H9 (cell line): ENCODE measurements at regions not wholly inside any gene's neighbourhood (a gene's known extent, or its start where the extent isn't known, plus 50 kb on each side); places are given as distances from the start of the nearest gene placed in this dataset.

Experiments
- DNase-seq: peaks from one replicate; pipeline ENCODE4 v3.0.0-alpha.2; 2017
- H2AFZ ChIP-seq: one replicate; pipeline ENCODE4 v1.6.1; 2013; ENCODE audit warnings: mild to moderate bottlenecking, low read length, control low read depth, moderate library complexity
- H2AK5ac ChIP-seq: 2 replicates; pipeline ENCODE4 v1.6.1; 2013; ENCODE audit warnings: low read length, control low read depth, mixed read lengths; ENCODE audit not compliant: insufficient read length
- H2BK120ac ChIP-seq: one replicate; pipeline ENCODE4 v1.6.1; 2013; ENCODE audit warnings: low read depth, mild to moderate bottlenecking, low read length, control low read depth, inconsistent platforms; ENCODE audit not compliant: poor library complexity, severe bottlenecking
- H2BK12ac ChIP-seq: 2 replicates; pipeline ENCODE4 v1.6.1; 2013; ENCODE audit warnings: low read length, control low read depth, mixed read lengths, low read depth; ENCODE audit not compliant: insufficient read length
- H2BK15ac ChIP-seq: 2 replicates; pipeline ENCODE4 v1.6.1; 2013; ENCODE audit warnings: low read depth, low read length, control low read depth
- H2BK20ac ChIP-seq: one replicate; pipeline ENCODE4 v1.6.1; 2013; ENCODE audit warnings: low read depth, mild to moderate bottlenecking, low read length, control low read depth, inconsistent platforms; ENCODE audit not compliant: poor library complexity, severe bottlenecking
- H2BK5ac ChIP-seq: 2 replicates; pipeline ENCODE4 v1.6.1; 2013; ENCODE audit warnings: low read length, control low read depth, mixed read lengths; ENCODE audit not compliant: insufficient read length
- H3K14ac ChIP-seq: 2 replicates; pipeline ENCODE4 v1.6.1; 2013; ENCODE audit warnings: low read length, control low read depth; ENCODE audit not compliant: insufficient read depth
- H3K18ac ChIP-seq: 2 replicates; pipeline ENCODE4 v1.6.1; 2013; ENCODE audit warnings: low read depth, mild to moderate bottlenecking, mixed read lengths, low read length, control low read depth; ENCODE audit not compliant: insufficient read length
- H3K23ac ChIP-seq: 2 replicates; pipeline ENCODE4 v1.6.1; 2013; ENCODE audit warnings: low read length, control low read depth, mixed read lengths, low read depth; ENCODE audit not compliant: insufficient read length
- H3K23me2 ChIP-seq: 2 replicates; pipeline ENCODE4 v1.6.1; 2013; ENCODE audit warnings: low read depth, mild to moderate bottlenecking, mixed read lengths, low read length, control low read depth; ENCODE audit not compliant: insufficient read length, poor library complexity, severe bottlenecking
- H3K27ac ChIP-seq: 2 replicates; pipeline ENCODE4 v1.5.1; 2013; ENCODE audit warnings: low read length, control low read depth, mixed read lengths, low read depth; ENCODE audit not compliant: insufficient read length
- H3K27me3 ChIP-seq: 2 replicates; pipeline ENCODE4 v1.6.1; 2013; ENCODE audit warnings: low read length, control low read depth, inconsistent platforms; ENCODE audit not compliant: insufficient read depth
- H3K4ac ChIP-seq: 2 replicates; pipeline ENCODE4 v1.6.1; 2013; ENCODE audit warnings: low read depth, mild to moderate bottlenecking, control low read depth, inconsistent platforms, low read length, moderate library complexity
- H3K4me1 ChIP-seq: 2 replicates; pipeline ENCODE4 v1.6.1; 2013; ENCODE audit warnings: low read length, control low read depth, inconsistent platforms; ENCODE audit not compliant: insufficient read depth
- H3K4me2 ChIP-seq: 2 replicates; pipeline ENCODE4 v1.6.1; 2013; ENCODE audit warnings: low read length, control low read depth, mixed read lengths; ENCODE audit not compliant: insufficient read length, insufficient read depth
- H3K56ac ChIP-seq: 2 replicates; pipeline ENCODE4 v1.6.1; 2013; ENCODE audit warnings: low read depth, mild to moderate bottlenecking, mixed read lengths, low read length, control low read depth; ENCODE audit not compliant: insufficient read length
- H3K79me1 ChIP-seq: 2 replicates; pipeline ENCODE4 v1.6.1; 2013; ENCODE audit warnings: low read depth, mild to moderate bottlenecking, moderate library complexity, low read length, control low read depth, inconsistent platforms; ENCODE audit not compliant: insufficient read depth, poor library complexity, severe bottlenecking
- H3K79me2 ChIP-seq: 2 replicates; pipeline ENCODE4 v1.6.1; 2013; ENCODE audit warnings: low read length, control low read depth, inconsistent platforms; ENCODE audit not compliant: insufficient read depth
- H3K9ac ChIP-seq: 2 replicates; pipeline ENCODE4 v1.6.1; 2013; ENCODE audit warnings: low read length, control low read depth, mixed read lengths; ENCODE audit not compliant: insufficient read length; ENCODE audit errors: extremely low read depth
- H3K9me3 ChIP-seq: one replicate; pipeline ENCODE4 v1.6.1; 2013; ENCODE audit warnings: low read depth, low read length, inconsistent platforms; ENCODE audit not compliant: control insufficient read depth
- H3T11ph ChIP-seq: one replicate; pipeline ENCODE4 v1.6.1; 2013; ENCODE audit warnings: mild to moderate bottlenecking, low read length, control low read depth, inconsistent platforms
- H4K20me1 ChIP-seq: one replicate; pipeline ENCODE4 v1.6.1; 2013; ENCODE audit not compliant: control insufficient read depth, insufficient read length, insufficient read depth
- H4K5ac ChIP-seq: 2 replicates; pipeline ENCODE4 v1.6.1; 2013; ENCODE audit warnings: low read depth, mild to moderate bottlenecking, mixed read lengths, low read length, control low read depth; ENCODE audit not compliant: insufficient read length
- H4K8ac ChIP-seq: replicated peaks from 2 replicates; pipeline ENCODE4 v1.6.1; 2013; ENCODE audit warnings: low read length, control low read depth, mixed read lengths, low read depth; ENCODE audit not compliant: insufficient read length
- H4K91ac ChIP-seq: 2 replicates; pipeline ENCODE4 v1.6.1; 2013; ENCODE audit warnings: low read depth, mild to moderate bottlenecking, moderate library complexity, mixed read lengths, low read length, control low read depth; ENCODE audit not compliant: insufficient read length
- H3K27ac Mint-ChIP-seq, 3 experiments: 2 replicates in 2 of 3; 3 replicates in 1 of 3; pipeline ENCODE4 v1.8.0; 2020 to 2021; ENCODE audit warnings: mixed read lengths in 3 of 3, mild to moderate bottlenecking in 1 of 3, moderate library complexity in 1 of 3
- H3K27me3 Mint-ChIP-seq: 2 replicates; pipeline ENCODE4 v1.8.0; 2021; ENCODE audit warnings: low read depth, mild to moderate bottlenecking, moderate library complexity, mixed read lengths
- H3K36me3 Mint-ChIP-seq, 3 experiments: 2 replicates in 2 of 3; 3 replicates in 1 of 3; pipeline ENCODE4 v1.8.0; 2020 to 2021; ENCODE audit warnings: low read depth in 3 of 3, mixed read lengths in 3 of 3; ENCODE audit not compliant: insufficient read depth in 1 of 3
- H3K4me1 Mint-ChIP-seq, 2 experiments: 2 replicates each; pipeline ENCODE4 v1.8.0; 2020; ENCODE audit warnings: mixed read lengths in 2 of 2
- H3K4me3 Mint-ChIP-seq, 2 experiments: 2 replicates in 1 of 2; 3 replicates in 1 of 2; pipeline ENCODE4 v1.8.0; 2020 to 2021; ENCODE audit warnings: mild to moderate bottlenecking in 2 of 2, mixed read lengths in 2 of 2, moderate library complexity in 1 of 2
- H3K9me3 Mint-ChIP-seq, 2 experiments: 2 replicates in 1 of 2; 3 replicates in 1 of 2; pipeline ENCODE4 v1.8.0; 2020; ENCODE audit warnings: mild to moderate bottlenecking in 2 of 2, mixed read lengths in 2 of 2, moderate library complexity in 1 of 2
- CTCF ChIP-seq: fragments of 200-600 bp; sonication (generic); conservative IDR thresholded peaks from 3 replicates; pipeline ENCODE4 v1.8.0; 2021; ENCODE audit warnings: antibody characterized with exemption, mild to moderate bottlenecking
- WGBS: extraction: QIAGEN DNeasy Blood & Tissue Kit; methylation state at CpG from one replicate; pipeline ENCODE4 v1.1.7; 2013; ENCODE audit warnings: missing lambda C conversion rate, low lambda C conversion rate, mixed read lengths; ENCODE audit not compliant: insufficient read length; ENCODE audit errors: extremely low coverage; 5-methylcytosine and 5-hydroxymethylcytosine counted together

DNA sequence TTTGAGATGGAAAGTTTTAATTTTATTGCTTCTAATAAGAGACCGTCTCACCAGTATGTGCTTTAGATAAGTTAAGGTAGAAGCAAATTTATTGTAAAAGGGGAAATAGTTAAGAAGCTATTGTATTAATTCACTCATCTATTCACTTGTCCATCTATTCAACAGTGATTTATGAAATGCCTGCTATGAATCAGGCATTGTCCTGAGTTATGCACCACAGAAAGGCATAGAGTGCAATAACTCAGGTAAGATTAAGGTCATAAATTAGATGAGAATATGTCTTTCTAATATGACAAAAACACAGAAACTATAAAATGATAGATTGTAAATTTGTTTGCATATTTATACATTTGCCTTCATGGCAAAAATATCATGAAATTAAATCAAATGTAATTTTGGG is 379.3 kb upstream of the PCDH15 start:
- no peaks in the 10 kb centered on the region for H3K4me1 Mint-ChIP-seq
- Histone ChIP-seq H3K4ac (no peak overlapping the region), H3K9ac (no peak overlapping the region)

More for the DNA sequence above, 379.3 kb upstream of the PCDH15 start:
- Histone ChIP-seq H3K9me3 (no peaks in the 10 kb centered on the region), H3T11ph (no peak overlapping the region), H4K5ac (no peak overlapping the region), H2BK120ac (no peak overlapping the region), H2BK20ac (no peak overlapping the region), H3K79me1 (no peaks in the 10 kb centered on the region), H2BK5ac (no peak overlapping the region), H2BK12ac (no peak overlapping the region), H3K23me2 (no peaks in the 10 kb centered on the region), H3K4me1 (no peaks in the 10 kb centered on the region), H3K27ac (no peak overlapping the region), H3K27me3 (no peaks in the 10 kb centered on the region), H3K14ac (no peak overlapping the region), H2AFZ (no peak overlapping the region), H3K79me2 (no peaks in the 10 kb centered on the region), H3K18ac (no peak overlapping the region), H3K56ac (no peak overlapping the region), H2BK15ac (no peak overlapping the region), H4K20me1 (no peaks in the 10 kb centered on the region), H4K91ac (no peak overlapping the region), H2AK5ac (no peak overlapping the region), H3K23ac (no peak overlapping the region), H3K4me2 (no peak overlapping the region), H4K8ac (no peak overlapping the region)
- H3K4me3 Mint-ChIP-seq, result no peak overlapping the region
- H3K27me3 Mint-ChIP-seq, result no peaks in the 10 kb centered on the region
- peaks cover 6 to 8% of the 10 kb centered on the region in 2 experiments; a peak in 4 of 5 replicates for H3K9me3 Mint-ChIP-seq
- H3K36me3 Mint-ChIP-seq, result peaks cover 3 to 13% (median 8%) of the 10 kb centered on the region in 3 experiments; a peak in 5 of 7 replicates
- H3K27ac Mint-ChIP-seq, result no peak overlapping the region
- no CpG with 5 or more reads among the region's 1 CpG for WGBS
- no peak for DNase-seq
- TF ChIP-seq CTCF, result no peak
